Spleen (tissue), 11 donors: ENCODE measurements at regions not wholly inside any gene's neighbourhood (a gene's known extent, or its start where the extent isn't known, plus 50 kb on each side); places are given as distances from the start of the nearest gene placed in this dataset.
A peak's percentile ranks its signal among the peaks of the same experiment; 100 is the strongest.
"Not testable (repeated sequence)": the region's sequence is repeated elsewhere in the genome, so short reads cannot be mapped to it uniquely, and the experiment has no call there.

Experiments
- DNase-seq: peaks from one replicate; pipeline ENCODE4 v3.0.0-alpha.2; 2020
- H3K27ac ChIP-seq, 8 donors: fragments of 200-600 bp; sonication (generic) in 7 of 8; 1 replicate in 4 of 8; 2 replicates in 4 of 8; pipeline versions ENCODE4 v1.5.0 to v1.8.0; 2016 to 2021; ENCODE audit warnings: inconsistent platforms in 4 of 8, mild to moderate bottlenecking in 4 of 8, moderate library complexity in 1 of 8
- H3K27me3 ChIP-seq, 7 donors: fragments of 200-600 bp; sonication (generic) in 6 of 7; replicated peaks in 1 of 7; 1 replicate in 4 of 7; 2 replicates in 3 of 7; pipeline versions ENCODE4 v1.5.0 to v1.8.0; 2016 to 2021; ENCODE audit warnings: inconsistent platforms in 3 of 7, mild to moderate bottlenecking in 1 of 7
- H3K36me3 ChIP-seq, 6 donors: fragments of 200-600 bp; sonication (generic) in 5 of 6; 1 replicate in 4 of 6; 2 replicates in 2 of 6; pipeline versions ENCODE4 v1.5.0 to v1.8.0; 2016 to 2021; ENCODE audit warnings: inconsistent platforms in 2 of 6
- H3K4me1 ChIP-seq, 6 donors: fragments of 200-600 bp; sonication (generic) in 5 of 6; 1 replicate in 3 of 6; 2 replicates in 3 of 6; pipeline versions ENCODE4 v1.5.0 to v1.8.0; 2016 to 2021; ENCODE audit warnings: inconsistent platforms in 3 of 6
- H3K4me3 ChIP-seq, 8 donors: fragments of 200-600 bp; sonication (generic) in 7 of 8; 1 replicate in 4 of 8; 2 replicates in 4 of 8; pipeline versions ENCODE4 v1.5.0 to v1.8.0; 2016 to 2021; ENCODE audit warnings: inconsistent platforms in 4 of 8, mild to moderate bottlenecking in 4 of 8, moderate library complexity in 2 of 8
- H3K9me3 ChIP-seq, 8 donors: fragments of 200-600 bp; sonication (generic) in 7 of 8; 1 replicate in 4 of 8; 2 replicates in 4 of 8; pipeline versions ENCODE4 v1.5.0 to v1.8.0; 2016 to 2021; ENCODE audit warnings: inconsistent platforms in 4 of 8
- CTCF ChIP-seq, 11 experiments: fragments of 200-600 bp in 7 of 11; fragments of 450-650 bp in 4 of 11; sonication (generic) in 4 of 11; IDR thresholded peaks in 8 of 11; conservative IDR thresholded peaks in 3 of 11; 1 replicate in 7 of 11; 2 replicates in 4 of 11; pipeline versions ENCODE4 v1.4.0 to v1.8.0; 2016 to 2021; ENCODE audit warnings: antibody characterized with exemption in 11 of 11, inconsistent platforms in 4 of 11, mild to moderate bottlenecking in 1 of 11
- POLR2A ChIP-seq, 3 donors: fragments of 450-650 bp; IDR thresholded peaks; one replicate each; pipeline ENCODE4 v1.5.1; 2017; ENCODE audit warnings: antibody characterized with exemption in 3 of 3, mild to moderate bottlenecking in 1 of 3
- POLR2AphosphoS5 ChIP-seq, 3 donors: sonication (generic); formaldehyde crosslinking; IDR thresholded peaks; one replicate each; pipeline ENCODE4 v1.5.1; 2017; ENCODE audit warnings: antibody characterized with exemption in 3 of 3
- WGBS, 5 donors: extraction: QIAGEN DNeasy Blood & Tissue Kit in 3 of 5; methylation state at CpG; one replicate each; pipeline versions ENCODE4 v1.1.5 to v1.1.7; 2013 to 2018; 5-methylcytosine and 5-hydroxymethylcytosine counted together
- intact Hi-C: fragments of 100-400 bp; cut with DNase I; formaldehyde crosslinking; loops from one replicate; pipeline ENCODE4 v1.15.0; 2023; ENCODE audit warnings: low total_unique reads
- donor health status: healthy with polysubstance abuse.
- donor health status: DM: no; HTN: no; CAD: no; lungs with moderate emphysema.
- donor health status: DM: no; HTN: no; CAD: no.
- donor health status: Bipolar disorder and iron deficiency.
- donor health status: healthy.
- donor health status: DM: no; HTN: no; CAD: no.
- donor health status: DM: yes; HTN: yes; CAD: no.

DNA sequence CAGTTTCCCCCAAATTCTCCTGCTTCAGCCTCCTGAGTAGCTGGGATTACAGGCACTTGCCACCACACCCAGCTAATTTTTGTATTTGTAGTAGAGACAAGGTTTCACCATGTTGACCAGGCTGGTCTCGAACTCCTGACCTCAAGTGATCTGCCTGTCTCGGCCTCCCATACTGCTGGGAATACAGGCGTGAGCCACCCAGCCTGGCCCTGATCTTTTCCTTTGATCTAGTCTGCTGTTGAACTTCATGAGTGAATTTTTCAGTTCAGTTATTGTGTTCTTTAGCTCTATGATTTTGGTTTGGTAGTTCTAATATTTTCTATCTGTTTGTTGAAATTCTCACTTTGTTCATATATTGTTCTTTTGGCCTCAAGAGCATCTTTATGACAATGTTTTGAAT is 83.4 kb upstream of the RAP2C start:
- DNase-seq, intact Hi-C loops: not testable (repeated sequence)
- WGBS, 5 donors, result 73 to 97% (median 94%) methylated on average over 3 of the region's 3 CpGs

GRCh38 chrX:132294776-132295495 is 75.7 kb upstream of the RAP2C start:
- intact Hi-C loops, result loop anchor here (5.0 kb wide), 1 partner anchor 327 kb away; no protein-coding TSS in a partner anchor
- no peaks in the 10 kb centered on the region for H3K4me1 ChIP-seq
- no peak overlapping the region for H3K4me3 ChIP-seq
- no peak overlapping the region for H3K27ac ChIP-seq
- 80 to 96% (median 93%) methylated on average over 2 of the region's 2 CpGs for WGBS, 5 donors
- TF ChIP-seq POLR2A (IDR thresholded peaks at IDR 0.05) (no peak), CTCF (IDR thresholded peaks at IDR 0.05 in 8 of 11, conservative IDR thresholded peaks at IDR 0.05 in 3 of 11) (no peak), POLR2AphosphoS5 (IDR thresholded peaks at IDR 0.05) (no peak)
- H3K27me3 ChIP-seq, result peaks cover 0 to 5% (median 0%) of the 10 kb centered on the region in 7 donors
- H3K9me3 ChIP-seq, result peaks cover 0 to 21% (median 0%) of the 10 kb centered on the region in 8 donors
- H3K36me3 ChIP-seq, result no peaks in the 10 kb centered on the region
- no peak for DNase-seq

More for the DNA sequence above, 83.4 kb upstream of the RAP2C start:
- not testable (repeated sequence) for H3K4me3 ChIP-seq, H3K27me3 ChIP-seq, H3K4me1 ChIP-seq, H3K27ac ChIP-seq, H3K36me3 ChIP-seq
- peaks cover 4 to 22% (median 10%) of the 10 kb centered on the region in 8 donors for H3K9me3 ChIP-seq

DNA sequence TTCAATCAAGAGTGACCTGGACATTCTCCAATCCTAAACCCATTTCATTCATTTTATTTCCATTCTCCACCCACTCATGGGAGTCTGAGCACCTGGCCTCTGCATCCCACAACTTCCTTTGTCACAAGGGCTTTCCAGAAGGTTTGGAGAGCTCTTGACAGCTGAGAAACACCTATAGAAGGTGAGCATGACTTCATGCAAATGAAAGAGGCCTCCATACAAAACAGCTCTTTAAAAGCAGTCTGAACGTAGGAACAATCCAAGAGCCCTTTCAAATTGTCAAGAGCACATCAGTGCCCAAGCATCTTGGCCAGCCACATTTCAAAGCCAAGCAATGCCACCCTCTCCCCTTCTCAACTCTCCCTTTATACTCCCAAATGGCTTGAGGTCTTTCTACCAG is 74.9 kb upstream of the RAP2C start:
- TF ChIP-seq POLR2A (IDR thresholded peaks at IDR 0.05) (no peak), CTCF (IDR thresholded peaks at IDR 0.05 in 8 of 11, conservative IDR thresholded peaks at IDR 0.05 in 3 of 11) (no peak), POLR2AphosphoS5 (IDR thresholded peaks at IDR 0.05) (no peak)
- peaks cover 0 to 9% (median 0%) of the 10 kb centered on the region in 7 donors for H3K27me3 ChIP-seq
- H3K9me3 ChIP-seq, result peaks cover 0 to 21% (median 0%) of the 10 kb centered on the region in 8 donors
- intact Hi-C loops, result loop anchor here (5.0 kb wide), 1 partner anchor 328 kb away; no protein-coding TSS in a partner anchor
- no peak for DNase-seq
- no peak overlapping the region for H3K27ac ChIP-seq
- 44 to 95% (median 67%) methylated on average over 1 of the region's 1 CpG for WGBS, 5 donors
- H3K36me3 ChIP-seq, result no peaks in the 10 kb centered on the region
- no peak overlapping the region for H3K4me3 ChIP-seq
- H3K4me1 ChIP-seq, result no peaks in the 10 kb centered on the region

DNA sequence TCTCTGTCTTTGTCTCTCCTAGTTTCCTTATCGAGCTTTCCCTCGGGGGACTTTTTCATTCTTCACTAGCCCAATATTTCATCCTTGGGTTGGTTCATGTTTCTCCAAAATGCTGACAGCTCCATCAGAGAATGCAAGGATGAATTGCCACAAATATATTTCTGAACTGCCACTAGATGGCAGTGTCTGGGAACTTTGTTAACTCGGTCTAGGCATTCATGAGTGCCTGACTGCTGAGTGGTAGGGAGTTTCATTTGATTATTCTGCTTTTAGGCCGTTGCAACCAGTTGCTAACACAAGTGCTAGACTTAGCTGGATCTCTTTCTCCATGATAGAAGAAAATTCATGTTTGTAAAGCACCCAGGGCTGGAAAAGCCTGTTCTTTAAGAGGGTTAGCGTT is 73.5 kb upstream of the RAP2C start:
- Histone ChIP-seq H3K27ac (no peak overlapping the region), H3K27me3 (peaks cover 0 to 9% (median 0%) of the 10 kb centered on the region in 7 donors), H3K9me3 (peaks cover 0 to 15% (median 0%) of the 10 kb centered on the region in 8 donors), H3K4me3 (no peak overlapping the region), H3K4me1 (no peaks in the 10 kb centered on the region), H3K36me3 (no peaks in the 10 kb centered on the region)
- TF ChIP-seq CTCF (IDR thresholded peaks at IDR 0.05 in 8 of 11, conservative IDR thresholded peaks at IDR 0.05 in 3 of 11) (peak in 10 of 11 experiments; percentile 42 to 75 (median 62)), POLR2AphosphoS5 (IDR thresholded peaks at IDR 0.05) (no peak)
- intact Hi-C loops, result loop anchor here (5.0 kb wide), 1 partner anchor 330 kb away; no protein-coding TSS in a partner anchor
- WGBS, 5 donors, result 13 to 18% (median 17%) methylated on average over 5 of the region's 5 CpGs
- no peak for DNase-seq
